HUES6 (cell line): ENCODE measurements at regions not wholly inside any gene's neighbourhood (a gene's known extent, or its start where the extent isn't known, plus 50 kb on each side); places are given as distances from the start of the nearest gene placed in this dataset.
"Not testable (repeated sequence)": the region's sequence is repeated elsewhere in the genome, so short reads cannot be mapped to it uniquely, and the experiment has no call there.

ENCODE experiments used
- H3K27ac ChIP-seq: 2 replicates; pipeline ENCODE4 v1.7.0; 2013; ENCODE audit warnings: low read depth, mild to moderate bottlenecking, low read length, inconsistent platforms
- H3K27me3 ChIP-seq: 2 replicates; pipeline ENCODE4 v1.6.1; 2013; ENCODE audit warnings: low read length; ENCODE audit not compliant: control insufficient read depth, insufficient read depth
- H3K36me3 ChIP-seq: 2 replicates; pipeline ENCODE4 v1.6.1; 2013; ENCODE audit warnings: low read length; ENCODE audit not compliant: control insufficient read depth, insufficient read depth
- H3K4me1 ChIP-seq: 2 replicates; pipeline ENCODE4 v1.6.1; 2013; ENCODE audit warnings: low read length; ENCODE audit not compliant: control insufficient read depth, insufficient read depth
- H3K4me3 ChIP-seq: 2 replicates; pipeline ENCODE4 v1.5.1; 2013; ENCODE audit warnings: low read depth, low read length
- H3K9ac ChIP-seq: one replicate; pipeline ENCODE4 v1.6.1; 2013; ENCODE audit warnings: mild to moderate bottlenecking, low read length
- H3K9me3 ChIP-seq: 2 replicates; pipeline ENCODE4 v1.6.1; 2013; ENCODE audit warnings: low read depth, low read length; ENCODE audit not compliant: control insufficient read depth, insufficient read depth

GRCh38 chr6:13874191-13874549 is 50.6 kb upstream of the RNF182 start:
- no peak overlapping the region for H3K27ac ChIP-seq
- peaks cover 24% of the 10 kb centered on the region for H3K27me3 ChIP-seq
- peak overlapping the region; percentile 41; the same call in 1 of the 2 replicates for H3K4me3 ChIP-seq
- peaks cover 4% of the 10 kb centered on the region; the same call in 1 of the 2 replicates for H3K9me3 ChIP-seq
- no peaks in the 10 kb centered on the region for H3K36me3 ChIP-seq
- no peaks in the 10 kb centered on the region for H3K4me1 ChIP-seq
- no peak overlapping the region for H3K9ac ChIP-seq

DNA sequence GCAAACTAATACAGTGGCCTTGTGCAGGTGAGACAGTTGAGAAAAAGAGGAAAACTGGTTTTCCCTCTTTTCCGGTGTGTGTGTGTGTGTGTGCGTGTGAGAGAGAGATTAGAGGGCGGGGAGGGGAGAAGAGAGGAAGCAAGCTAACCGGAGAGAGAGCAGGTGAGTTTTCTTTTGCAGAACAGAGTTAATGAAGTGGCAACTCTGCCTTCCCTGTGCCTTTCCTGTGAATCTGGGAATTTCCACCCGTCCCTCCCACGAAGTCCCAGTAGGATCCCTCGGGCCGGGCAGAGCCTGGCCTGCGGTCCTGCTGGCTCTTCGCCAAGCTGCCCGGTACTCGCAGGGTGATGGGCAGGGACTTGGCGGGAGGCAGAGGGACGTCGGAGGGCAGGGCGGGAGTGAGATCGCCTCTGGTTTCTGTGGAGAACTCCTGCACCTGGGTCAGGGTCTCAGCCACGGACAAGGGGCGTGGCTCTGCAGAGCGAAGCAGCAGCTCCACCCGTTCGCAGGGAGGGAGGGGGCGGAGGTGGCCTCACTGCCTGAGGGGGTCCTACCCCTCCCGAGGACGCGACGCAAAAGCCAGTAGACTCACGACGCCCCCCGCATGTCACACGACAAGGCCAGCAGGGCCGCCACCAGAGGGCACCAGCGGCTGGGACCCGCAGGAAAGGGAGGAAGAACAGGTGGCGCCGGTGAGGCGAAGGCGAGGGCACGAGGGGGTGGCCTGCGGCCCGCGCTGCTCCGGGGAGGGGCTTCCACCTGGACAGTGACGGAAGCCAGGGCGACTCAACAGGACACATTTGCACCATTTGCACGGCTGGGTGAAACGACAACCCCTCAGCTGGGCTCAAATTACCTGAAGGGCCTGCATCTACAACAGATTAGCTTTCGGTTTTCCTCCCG is 51.2 kb upstream of the RNF182 start:
- no peak overlapping the region for H3K9ac ChIP-seq
- H3K36me3 ChIP-seq, result no peaks in the 10 kb centered on the region
- H3K27me3 ChIP-seq, result peaks cover 24% of the 10 kb centered on the region
- no peaks in the 10 kb centered on the region for H3K4me1 ChIP-seq
- no peak overlapping the region for H3K27ac ChIP-seq
- H3K4me3 ChIP-seq, result peak overlapping the region; percentile 41
- peaks cover 4% of the 10 kb centered on the region; the same call in 1 of the 2 replicates for H3K9me3 ChIP-seq

DNA sequence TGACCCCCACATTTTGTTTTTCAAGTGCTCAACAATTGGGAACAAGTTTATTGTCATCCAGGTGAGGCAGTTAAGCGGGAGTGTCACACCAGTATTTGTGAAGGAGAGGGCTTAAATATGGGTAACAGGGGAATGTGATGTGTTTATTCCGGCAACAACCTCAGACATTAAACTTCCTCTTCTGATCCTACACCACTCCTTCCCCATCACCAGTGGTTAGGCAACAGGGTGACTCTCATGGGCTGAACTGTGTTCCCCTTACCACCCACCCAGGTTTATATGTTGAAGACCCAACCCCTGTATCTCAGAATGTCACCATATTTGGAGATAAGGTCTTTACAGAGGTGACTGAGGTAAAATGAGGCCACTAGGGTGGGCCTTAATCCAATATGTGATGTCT is 52.1 kb upstream of the RNF182 start:
- Histone ChIP-seq H3K9ac (no peak overlapping the region), H3K4me1 (no peaks in the 10 kb centered on the region), H3K9me3 (no peaks in the 10 kb centered on the region), H3K36me3 (no peaks in the 10 kb centered on the region), H3K27me3 (peaks cover 24% of the 10 kb centered on the region), H3K27ac (no peak overlapping the region), H3K4me3 (no peak overlapping the region)

DNA sequence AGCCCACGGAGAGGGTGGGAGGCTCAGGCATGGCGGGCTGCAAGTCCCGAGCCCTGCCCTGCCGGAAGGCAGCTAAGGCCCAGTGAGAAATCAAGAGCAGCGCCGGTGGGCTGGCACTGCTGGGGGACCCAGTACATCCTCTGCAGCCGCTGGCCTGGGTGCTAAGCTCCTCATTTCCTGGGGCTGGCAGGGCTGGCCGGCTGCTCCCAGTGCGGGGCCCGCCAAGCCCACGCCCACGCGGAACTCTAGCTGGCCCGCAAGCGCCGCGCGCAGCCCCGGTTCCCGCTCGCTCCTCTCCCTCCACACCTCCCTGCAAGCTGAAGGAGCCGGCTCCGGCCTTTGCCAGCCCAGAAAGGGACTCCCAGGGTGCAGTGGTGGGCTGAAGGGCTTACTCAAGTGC is 52.7 kb upstream of the RNF182 start:
- not testable (repeated sequence) for H3K27ac ChIP-seq

GRCh38 chr6:13870214-13870830 is 54.4 kb upstream of the RNF182 start:
- H3K9me3 ChIP-seq, result no peaks in the 10 kb centered on the region
- no peak overlapping the region for H3K4me3 ChIP-seq
- H3K36me3 ChIP-seq, result no peaks in the 10 kb centered on the region
- H3K4me1 ChIP-seq, result no peaks in the 10 kb centered on the region
- H3K9ac ChIP-seq, result no peak overlapping the region
- H3K27me3 ChIP-seq, result peaks cover 24% of the 10 kb centered on the region
- no peak overlapping the region for H3K27ac ChIP-seq

More for the DNA sequence above, 52.7 kb upstream of the RNF182 start:
- H3K9me3 ChIP-seq, H3K4me1 ChIP-seq, H3K36me3 ChIP-seq, H3K4me3 ChIP-seq, H3K9ac ChIP-seq: not testable (repeated sequence)
- H3K27me3 ChIP-seq, result peaks cover 24% of the 10 kb centered on the region

- Histone ChIP-seq H3K27ac (no peak overlapping the region), H3K9ac (no peak overlapping the region), H3K36me3 (no peaks in the 10 kb centered on the region), H3K4me3 (no peak overlapping the region), H3K4me1 (0 out of 2 replicates have a peak, but pooled peaks cover 4% of the 10 kb centered on the region), H3K27me3 (peaks cover 8% of the 10 kb centered on the region), H3K9me3 (no peaks in the 10 kb centered on the region)
These were observed 53.9 kb upstream of the MCUR1 start for GRCh38 chr6:13868236-13868635.

GRCh38 chr6:13866301-13866700 is 51.9 kb upstream of the MCUR1 start:
- Histone ChIP-seq H3K9ac (no peak overlapping the region), H3K9me3 (peaks cover 5% of the 10 kb centered on the region; the same call in 1 of the 2 replicates), H3K27me3 (no peaks in the 10 kb centered on the region), H3K36me3 (no peaks in the 10 kb centered on the region), H3K4me1 (0 out of 2 replicates have a peak, but pooled peaks cover 4% of the 10 kb centered on the region), H3K4me3 (no peak overlapping the region), H3K27ac (no peak overlapping the region)

DNA sequence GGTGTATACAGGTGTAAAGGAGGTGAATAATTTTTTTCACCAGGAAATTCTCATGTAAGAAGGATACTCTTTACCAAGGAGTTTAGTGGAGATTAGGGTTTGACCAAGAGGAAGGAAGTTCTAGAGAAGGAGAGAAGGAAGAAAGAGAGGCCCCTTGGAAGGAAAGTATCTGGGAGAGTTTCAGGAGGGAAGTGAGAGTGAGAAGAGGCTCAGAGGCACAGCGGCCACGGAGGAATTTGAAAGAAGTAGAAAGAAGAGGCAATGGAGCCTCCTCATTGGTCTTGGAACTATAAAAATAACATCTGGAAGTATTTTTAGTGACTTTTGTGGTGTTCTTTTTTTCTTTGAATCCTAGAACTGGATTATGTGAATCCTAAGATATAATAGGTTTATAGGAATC is 50.8 kb upstream of the MCUR1 start:
- Histone ChIP-seq H3K4me3 (no peak overlapping the region), H3K9me3 (peaks cover 10% of the 10 kb centered on the region), H3K4me1 (0 out of 2 replicates have a peak, but pooled peaks cover 4% of the 10 kb centered on the region), H3K27me3 (peaks cover 1% of the 10 kb centered on the region; the same call in 1 of the 2 replicates), H3K36me3 (no peaks in the 10 kb centered on the region), H3K9ac (no peak overlapping the region), H3K27ac (no peak overlapping the region)

GRCh38 chr6:13864669-13865068 is 50.3 kb upstream of the MCUR1 start:
- not testable (repeated sequence) for H3K36me3 ChIP-seq, H3K9ac ChIP-seq, H3K4me3 ChIP-seq, H3K27me3 ChIP-seq, H3K27ac ChIP-seq, H3K4me1 ChIP-seq
- peaks cover 10% of the 10 kb centered on the region for H3K9me3 ChIP-seq
